Neural cell (in vitro differentiated cells): ENCODE measurements at regions not wholly inside any gene's neighbourhood (a gene's known extent, or its start where the extent isn't known, plus 50 kb on each side); places are given as distances from the start of the nearest gene placed in this dataset.

ENCODE experiments used
- H2AFZ ChIP-seq: fragments of 200-600, 300-800 bp; sonication (generic), shearing (Covaris generic); 2 replicates; pipeline ENCODE4 v1.6.0; 2014; ENCODE audit warnings: low read depth, mild to moderate bottlenecking, antibody characterized with exemption, low read length, moderate library complexity
- H3F3A ChIP-seq: fragments of 200-600 bp; shearing (Covaris generic); 2 replicates; pipeline ENCODE4 v1.6.1; 2016; ENCODE audit warnings: mild to moderate bottlenecking, moderate library complexity, mixed read lengths, antibody characterized with exemption, low read length; ENCODE audit not compliant: insufficient read depth, poor library complexity, severe bottlenecking
- H3K27ac ChIP-seq: fragments of 200-600, 300-800 bp; sonication (generic), shearing (Covaris generic); 2 replicates; pipeline ENCODE4 v1.5.1; 2014; ENCODE audit warnings: mild to moderate bottlenecking, low read length, moderate library complexity
- H3K27me3 ChIP-seq: fragments of 300-800, 200-600 bp; sonication (generic), shearing (Covaris generic); 2 replicates; pipeline ENCODE4 v1.6.0; 2014; ENCODE audit warnings: mild to moderate bottlenecking, low read depth, low read length, moderate library complexity; ENCODE audit not compliant: insufficient read depth
- H3K36me3 ChIP-seq: fragments of 300-800, 200-600 bp; sonication (generic), shearing (Covaris generic); 2 replicates; pipeline ENCODE4 v1.5.1; 2014; ENCODE audit warnings: mild to moderate bottlenecking, antibody characterized with exemption, low read length, moderate library complexity; ENCODE audit not compliant: insufficient read depth
- H3K4me2 ChIP-seq: fragments of 300-800, 200-600 bp; sonication (generic), shearing (Covaris generic); 2 replicates; pipeline ENCODE4 v1.6.0; 2014; ENCODE audit warnings: mild to moderate bottlenecking, low read length
- H3K4me3 ChIP-seq: fragments of 300-800, 200-600 bp; sonication (generic), shearing (Covaris generic); 2 replicates; pipeline ENCODE4 v1.5.1; 2014; ENCODE audit warnings: mild to moderate bottlenecking, low read length, moderate library complexity
- H3K79me2 ChIP-seq: fragments of 200-600 bp; shearing (Covaris generic); replicated peaks from 2 replicates; pipeline ENCODE4 v1.6.0; 2014; ENCODE audit warnings: mild to moderate bottlenecking, low read length, moderate library complexity; ENCODE audit not compliant: insufficient read depth
- H3K9ac ChIP-seq: fragments of 300-800, 200-600 bp; sonication (generic), shearing (Covaris generic); 2 replicates; pipeline ENCODE4 v1.6.1; 2016; ENCODE audit warnings: mild to moderate bottlenecking, low read length, mixed read lengths
- H3K9me2 ChIP-seq: fragments of 200-600 bp; shearing (Covaris generic); 2 replicates; pipeline ENCODE4 v1.6.1; 2016; ENCODE audit warnings: mild to moderate bottlenecking, low read length, mixed read lengths; ENCODE audit not compliant: insufficient read depth
- H3K9me3 ChIP-seq: fragments of 200-600, 300-800 bp; sonication (generic), shearing (Covaris generic); 2 replicates; pipeline ENCODE4 v1.6.1; 2016; ENCODE audit warnings: mild to moderate bottlenecking, mixed run types, low read length, moderate library complexity, mixed read lengths
- H4K20me1 ChIP-seq: fragments of 200-600 bp; shearing (Covaris generic); 2 replicates; pipeline ENCODE4 v1.6.1; 2016; ENCODE audit warnings: mild to moderate bottlenecking, mixed run types; ENCODE audit not compliant: insufficient read depth
- CTCF ChIP-seq: fragments of 450-650 bp; IDR thresholded peaks from 2 replicates; pipeline ENCODE4 v1.5.1; 2014; ENCODE audit warnings: antibody characterized with exemption, mild to moderate bottlenecking, moderate library complexity; ENCODE audit not compliant: poor library complexity, severe bottlenecking
- EP300 ChIP-seq: fragments of 450-650 bp; conservative IDR thresholded peaks from 2 replicates; pipeline ENCODE4 v1.6.1; 2014; ENCODE audit warnings: antibody characterized with exemption, mild to moderate bottlenecking, moderate library complexity; ENCODE audit not compliant: poor library complexity, severe bottlenecking
- EZH2 ChIP-seq: fragments of 200-600, 300-800 bp; shearing (Covaris generic), sonication (generic); IDR thresholded peaks from 2 replicates; pipeline ENCODE4 v1.6.1; 2014; ENCODE audit warnings: antibody characterized with exemption, low read length, borderline replicate concordance, mild to moderate bottlenecking; ENCODE audit not compliant: insufficient read depth, poor library complexity, severe bottlenecking
- MXI1 ChIP-seq: fragments of 450-650 bp; conservative IDR thresholded peaks from 2 replicates; pipeline ENCODE4 v1.6.1; 2014; ENCODE audit warnings: antibody characterized with exemption, mild to moderate bottlenecking; ENCODE audit not compliant: poor library complexity, severe bottlenecking
- POLR2AphosphoS5 ChIP-seq: IDR thresholded peaks from 2 replicates; pipeline ENCODE4 v1.6.1; 2012
- RAD21 ChIP-seq: fragments of 450-650 bp; conservative IDR thresholded peaks from 2 replicates; pipeline ENCODE4 v1.6.1; 2014; ENCODE audit warnings: antibody characterized with exemption, mild to moderate bottlenecking, moderate library complexity
- REST ChIP-seq: IDR thresholded peaks from 2 replicates; pipeline ENCODE4 v1.6.1; 2012; ENCODE audit warnings: borderline replicate concordance
- TAF1 ChIP-seq: IDR thresholded peaks from 2 replicates; pipeline ENCODE4 v1.6.1; 2012; ENCODE audit warnings: low read depth

- Histone ChIP-seq H3K9me2 (no peaks in the 10 kb centered on the region), H2AFZ (no peak overlapping the region), H3K79me2 (no peaks in the 10 kb centered on the region), H3K9ac (no peak overlapping the region), H3K4me3 (no peak overlapping the region), H3K36me3 (no peaks in the 10 kb centered on the region), H3K9me3 (no peaks in the 10 kb centered on the region), H3K27ac (no peak overlapping the region), H4K20me1 (no peaks in the 10 kb centered on the region), H3K27me3 (no peaks in the 10 kb centered on the region), H3K4me2 (no peak overlapping the region), H3F3A (no peaks in the 10 kb centered on the region)
- TF ChIP-seq MXI1, result no peak
- no peak for TF ChIP-seq TAF1
- TF ChIP-seq RAD21, result no peak
- TF ChIP-seq REST, result no peak
- TF ChIP-seq POLR2AphosphoS5, result no peak
- TF ChIP-seq CTCF, result no peak
- TF ChIP-seq EP300, result no peak
Observed at GRCh38 chr6:66086532-66086931, 379.5 kb upstream of the EYS start.

GRCh38 chr6:66082914-66083313 is 375.9 kb upstream of the EYS start:
- no peaks in the 10 kb centered on the region for H3K36me3 ChIP-seq
- H3K27ac ChIP-seq, result no peak overlapping the region
- no peaks in the 10 kb centered on the region for H3K9me2 ChIP-seq
- no peak for TF ChIP-seq RAD21
- TF ChIP-seq EP300, result no peak
- no peak for TF ChIP-seq EZH2
- TF ChIP-seq POLR2AphosphoS5, result no peak
- no peak for TF ChIP-seq MXI1
- TF ChIP-seq CTCF, result no peak
- no peak overlapping the region for H3K4me2 ChIP-seq
- H4K20me1 ChIP-seq, result no peaks in the 10 kb centered on the region
- no peaks in the 10 kb centered on the region for H3F3A ChIP-seq
- H3K27me3 ChIP-seq, result no peaks in the 10 kb centered on the region
- H3K9me3 ChIP-seq, result no peaks in the 10 kb centered on the region
- no peak overlapping the region for H3K4me3 ChIP-seq
- H3K9ac ChIP-seq, result no peak overlapping the region
- no peaks in the 10 kb centered on the region for H3K79me2 ChIP-seq
- no peak overlapping the region for H2AFZ ChIP-seq
